Superior temporal gyrus (tissue), 1 donor: ENCODE measurements at regions not wholly inside any gene's neighbourhood (a gene's known extent, or its start where the extent isn't known, plus 50 kb on each side); places are given as distances from the start of the nearest gene placed in this dataset.
"Not testable (repeated sequence)": the region's sequence is repeated elsewhere in the genome, so short reads cannot be mapped to it uniquely, and the experiment has no call there.

Source experiments
- DNase-seq: peaks from one replicate; pipeline ENCODE4 v3.0.0-alpha.2; 2016; ENCODE audit errors: extremely low spot score

DNA sequence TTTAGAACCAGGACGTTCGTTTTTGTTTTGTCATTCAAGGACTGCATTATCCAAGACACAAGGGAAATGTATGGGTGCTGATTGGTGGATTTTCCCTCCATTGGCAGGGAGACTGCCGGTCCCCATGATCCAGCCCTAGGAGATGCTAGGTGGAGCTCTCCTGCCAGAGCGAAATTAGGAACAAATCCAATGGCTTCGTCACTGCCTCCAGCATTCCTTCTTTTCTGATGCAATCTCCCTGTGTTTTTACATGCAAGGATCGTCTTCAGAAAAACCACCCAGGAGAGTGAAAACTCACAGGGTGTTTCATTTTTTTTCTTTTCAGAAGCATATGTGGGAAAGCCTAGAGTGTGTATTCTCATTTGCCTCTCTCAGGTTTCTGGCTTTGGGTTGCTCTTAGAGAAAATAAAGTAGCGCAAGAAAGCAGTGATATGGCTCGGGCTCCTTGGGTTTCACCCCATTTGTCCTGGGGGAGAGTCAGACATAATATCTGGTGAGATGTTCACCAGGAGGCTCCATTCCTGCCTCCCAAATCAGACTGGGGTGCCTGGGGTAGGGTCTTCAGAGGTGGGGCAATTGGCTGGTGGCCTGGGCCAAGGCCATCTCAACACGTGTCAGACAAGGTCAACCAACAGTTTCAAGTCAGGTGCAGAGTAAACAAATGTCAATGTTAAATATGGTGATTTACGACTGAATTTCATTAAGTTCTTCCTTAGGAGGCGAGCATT lies 450.9 kb upstream of the MKI67 start:
- no peak for DNase-seq

GRCh38 chr10:128577958-128578750 lies 451.9 kb upstream of the MKI67 start:
- no peak for DNase-seq

GRCh38 chr10:128578766-128579165 lies 452.5 kb upstream of the MKI67 start:
- no peak for DNase-seq

DNA sequence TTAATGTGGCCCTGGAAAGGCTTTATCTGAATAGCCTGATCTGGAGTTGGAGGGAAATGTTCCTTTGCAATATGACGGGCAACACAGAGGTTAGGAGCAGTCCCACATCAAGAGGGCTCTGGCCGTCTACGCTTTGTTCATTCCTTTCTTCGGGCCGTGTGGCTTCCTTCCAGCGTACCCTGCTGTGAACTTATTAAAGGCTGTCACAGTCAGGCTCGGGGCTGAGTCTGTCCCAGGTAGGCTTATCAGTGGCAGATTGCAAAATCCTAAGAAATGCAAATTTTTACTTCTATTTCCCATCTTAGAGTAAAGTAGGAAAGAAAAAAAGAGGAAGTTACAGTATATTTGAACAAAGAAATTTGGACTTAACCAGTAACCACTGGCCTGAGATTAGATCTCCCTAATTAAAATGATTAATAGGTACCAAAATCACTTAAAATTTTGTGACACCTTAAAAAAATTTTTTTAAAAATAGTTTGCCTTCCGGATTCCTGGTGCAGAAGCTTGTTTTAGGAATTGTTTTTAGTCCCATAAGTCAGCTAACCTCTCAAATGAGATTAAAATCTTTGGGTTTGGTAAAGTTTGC lies 453.1 kb upstream of the MKI67 start:
- DNase-seq: no peak

GRCh38 chr10:128579901-128580300 lies 453.7 kb upstream of the MKI67 start:
- no peak for DNase-seq

DNA sequence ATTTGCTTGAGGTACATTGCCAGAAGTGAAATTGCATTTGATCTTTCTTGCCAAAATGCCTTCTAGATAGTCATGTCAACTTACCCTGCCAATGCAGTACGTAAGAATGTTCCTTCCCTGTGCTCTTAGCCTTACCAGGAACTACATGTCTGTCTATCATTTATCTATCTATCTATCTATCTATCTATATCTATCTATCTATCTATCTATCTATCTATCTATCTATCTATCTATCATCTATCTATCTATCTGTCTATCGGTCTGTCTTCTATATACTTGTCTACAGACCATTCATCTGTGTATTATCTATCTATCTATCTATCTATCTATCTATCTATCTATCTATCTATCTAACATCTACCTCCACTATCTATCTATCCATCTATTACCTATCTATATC lies 456.9 kb upstream of the MKI67 start:
- not testable (repeated sequence) for DNase-seq

- DNase-seq: not testable (repeated sequence)
Observed at GRCh38 chr10:128586599-128586998, 460.4 kb upstream of the MKI67 start.

DNA sequence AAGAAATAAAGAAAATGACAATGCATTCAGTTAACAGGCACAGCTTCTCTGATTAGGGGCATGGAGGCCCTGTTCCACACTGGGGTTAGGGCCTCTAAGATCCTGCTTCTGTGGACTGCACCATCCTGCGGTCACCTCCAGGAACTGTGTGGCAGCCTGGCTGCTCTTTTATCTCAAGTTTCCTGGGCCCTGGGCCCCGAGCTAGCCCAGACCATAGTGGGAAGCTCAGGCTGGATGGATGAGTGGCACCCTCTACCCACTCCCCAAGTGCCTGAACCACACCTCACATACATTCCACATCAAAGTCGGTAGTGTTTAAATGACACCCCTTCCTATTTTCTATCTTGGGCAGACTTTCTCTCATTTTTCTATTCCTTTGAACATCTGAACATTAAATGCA lies 461.5 kb upstream of the MKI67 start:
- DNase-seq: no peak

DNA sequence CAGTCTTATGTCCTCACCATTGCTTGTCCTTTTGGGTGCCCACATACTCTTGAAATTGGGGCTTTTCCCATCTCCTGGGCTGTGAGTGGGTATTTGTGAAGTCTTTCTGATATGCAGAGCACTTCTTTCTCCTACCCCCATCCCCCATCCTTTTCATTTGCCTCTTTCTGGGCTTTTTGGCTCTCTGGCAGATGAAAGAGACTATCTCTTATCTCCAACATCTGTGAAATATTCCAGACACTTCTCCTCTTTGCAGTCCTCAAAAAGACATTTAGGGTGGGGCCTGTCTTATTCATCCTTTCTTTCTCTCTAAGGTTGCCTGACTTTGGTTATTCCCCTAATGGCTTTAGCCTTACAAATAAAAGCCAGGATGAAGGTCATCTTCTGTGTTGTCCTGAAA lies 462.2 kb upstream of the MKI67 start:
- no peak for DNase-seq

- DNase-seq: no peak
Observed at GRCh38 chr10:128594688-128595087, 468.5 kb upstream of the MKI67 start.

DNA sequence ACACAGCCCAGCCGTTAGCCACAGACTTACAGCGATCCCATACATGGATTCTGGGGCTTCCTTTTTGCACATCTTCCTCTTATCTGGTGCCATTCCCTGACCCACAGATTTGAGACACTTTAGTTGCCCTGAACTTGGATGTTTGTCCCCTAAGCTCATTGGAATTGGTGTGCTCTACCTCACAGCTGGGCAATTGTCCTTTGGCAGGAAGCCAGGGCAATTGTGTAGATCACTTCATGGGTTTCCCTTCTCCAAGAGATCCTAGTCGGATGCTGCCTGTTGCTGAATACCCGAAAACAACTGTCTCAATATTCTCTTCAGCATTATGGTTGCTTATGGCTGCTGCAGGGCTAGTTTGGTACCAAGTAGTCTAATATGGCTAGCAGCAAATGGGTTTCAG lies 470.7 kb upstream of the MKI67 start:
- no peak for DNase-seq

DNA sequence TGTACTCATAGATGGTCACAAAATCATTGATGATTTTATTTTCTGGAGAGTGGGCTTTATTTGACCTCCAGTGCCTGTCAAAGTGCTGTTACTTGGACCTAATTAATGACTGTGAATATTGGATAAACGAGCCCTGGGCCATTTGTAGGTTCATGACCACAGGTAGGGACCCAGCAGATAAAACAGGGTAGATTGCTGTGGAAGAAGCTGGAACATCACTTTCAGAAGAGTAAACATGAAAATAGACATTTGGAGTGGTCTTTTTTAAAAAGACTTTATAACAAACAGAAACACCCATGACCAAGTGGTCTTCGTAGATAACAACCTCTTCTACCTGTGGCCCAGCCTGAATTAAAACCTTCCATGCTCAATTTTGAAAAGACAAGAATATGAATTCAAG lies 472.8 kb upstream of the MKI67 start:
- no peak for DNase-seq

DNA sequence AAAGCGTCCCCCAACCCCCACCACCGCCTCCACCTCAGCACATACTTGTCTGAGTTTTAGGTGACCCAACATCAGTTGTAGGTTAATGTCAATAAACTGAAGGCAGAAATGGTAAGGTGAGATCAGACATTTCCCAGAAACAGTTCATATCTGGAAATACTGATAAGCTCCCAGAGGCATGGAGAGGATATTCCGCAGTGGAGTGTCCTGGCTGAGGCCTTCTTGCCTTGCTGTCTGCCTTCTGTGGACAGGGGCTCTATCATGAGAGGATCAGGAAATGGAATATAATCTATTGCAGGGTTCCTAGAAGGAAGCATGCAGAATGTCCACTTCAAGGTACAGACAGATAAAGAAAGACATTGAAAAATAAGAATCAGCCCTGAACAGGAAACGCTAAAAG lies 473.3 kb upstream of the MKI67 start:
- DNase-seq: no peak

DNA sequence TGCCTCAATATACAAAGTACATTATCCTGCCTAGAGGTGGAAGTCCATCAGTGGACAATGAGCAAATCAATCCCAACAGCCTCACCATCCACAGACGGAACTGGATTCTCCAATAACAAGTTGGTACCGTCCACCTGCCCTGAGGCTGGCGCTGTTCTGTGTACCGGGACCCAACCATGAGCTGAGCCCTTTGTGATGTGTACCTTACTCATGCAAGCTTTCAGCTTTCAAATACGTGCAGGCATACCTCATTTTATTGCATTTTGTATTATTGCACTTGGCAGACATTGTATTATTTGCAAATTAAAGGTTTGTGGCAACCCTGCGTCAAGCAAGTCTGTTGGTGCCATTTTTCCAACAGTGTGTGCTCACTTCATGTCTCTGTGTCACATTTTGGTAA lies 476.0 kb upstream of the MKI67 start:
- DNase-seq: no peak

DNA sequence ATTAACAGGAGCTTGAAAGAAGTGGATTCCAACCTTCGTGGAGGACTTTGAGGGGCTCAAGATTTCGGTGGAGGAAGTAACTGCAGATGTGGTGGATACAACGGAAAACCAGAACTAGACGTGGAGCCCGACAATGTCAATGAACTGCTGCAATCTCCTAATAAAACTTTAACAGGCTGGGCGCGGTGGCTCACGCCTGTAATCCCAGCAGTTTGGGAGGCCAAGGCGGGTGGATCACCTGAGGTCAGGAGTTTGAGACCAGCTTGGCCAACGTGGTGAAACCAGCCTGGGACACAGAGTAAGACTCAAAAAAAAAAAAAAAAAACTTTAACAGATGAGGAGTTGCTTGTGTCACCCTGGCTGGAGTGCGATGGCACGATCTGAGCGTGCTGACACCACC lies 477.8 kb upstream of the MKI67 start:
- DNase-seq: no peak

- no peak for DNase-seq
Observed at GRCh38 chr10:128605180-128605579, 479.0 kb upstream of the MKI67 start.

DNA sequence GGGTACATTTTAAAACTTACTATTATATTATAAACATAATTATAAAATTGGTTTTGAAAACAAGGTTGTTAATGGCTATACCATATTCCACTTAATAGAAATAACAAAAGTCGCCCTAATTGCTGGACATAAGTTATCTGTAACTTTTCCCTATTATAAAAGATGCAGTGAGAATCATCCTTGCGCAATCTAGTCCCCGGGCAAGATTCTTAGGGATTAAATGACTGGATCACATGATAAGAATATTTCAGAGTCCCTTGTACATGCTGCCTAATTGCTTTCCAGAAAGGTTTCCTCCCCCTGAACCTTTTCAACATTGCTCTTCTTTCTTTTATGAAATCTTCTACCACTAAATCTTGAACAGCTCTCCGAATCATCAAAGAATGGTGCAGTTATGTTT lies 479.8 kb upstream of the MKI67 start:
- no peak for DNase-seq

GRCh38 chr10:128608791-128609190 lies 482.6 kb upstream of the MKI67 start:
- no peak for DNase-seq

- DNase-seq: no peak
Observed at GRCh38 chr10:128609460-128609859, 483.2 kb upstream of the MKI67 start.

- no peak for DNase-seq
Observed at GRCh38 chr10:128610113-128610512, 483.9 kb upstream of the MKI67 start.

- DNase-seq: no peak
Observed at GRCh38 chr10:128612195-128612594, 486.0 kb upstream of the MKI67 start.

GRCh38 chr10:128612631-128613030 lies 486.4 kb upstream of the MKI67 start:
- DNase-seq: no peak

GRCh38 chr10:128614016-128614605 lies 487.9 kb upstream of the MKI67 start:
- DNase-seq: no peak
